Caco-2 (cell line): ENCODE measurements at regions not wholly inside any gene's neighbourhood (a gene's known extent, or its start where the extent isn't known, plus 50 kb on each side); places are given as distances from the start of the nearest gene placed in this dataset.

Source experiments
- BruUV-seq: library from RNA; stranded (reverse); fragments of 400-500 nt; replicated peaks from 2 replicates; lab custom pipeline; 2021; lab: Mats Ljungman, UMichigan
- CTCF ChIA-PET: fragments of 300-600 bp; sonication (Branson Sonifier 250); formaldehyde crosslinking; loops from one replicate; lab custom pipeline; 2022; ENCODE audit warnings: antibody characterized with exemption; lab: Charles Lee
- POLR2A ChIA-PET: fragments of 300-600 bp; sonication (Branson Sonifier 250); formaldehyde crosslinking; loops from one replicate; lab custom pipeline; 2022; ENCODE audit warnings: antibody characterized with exemption; lab: Charles Lee
- DNase-seq, 2 experiments: peaks; one replicate each; pipeline versions ENCODE4 v3.0.0 to v3.0.0-alpha.2; 2020 to 2022
- H3K27me3 ChIP-seq: replicated peaks from 2 replicates; pipeline ENCODE4 v1.6.0; 2011; ENCODE audit warnings: low read length; ENCODE audit not compliant: control insufficient read depth, insufficient read depth
- H3K36me3 ChIP-seq: 2 replicates; pipeline ENCODE4 v1.5.1; 2011; ENCODE audit warnings: low read length; ENCODE audit not compliant: control insufficient read depth, insufficient read depth
- H3K4me1 ChIP-seq: fragments of 250-450 bp; sonication (Bioruptor Pico); 2 replicates; pipeline ENCODE4 v1.5.1; 2020; ENCODE audit warnings: mild to moderate bottlenecking
- H3K4me3 ChIP-seq: 2 replicates; pipeline ENCODE4 v1.5.1; 2011; ENCODE audit warnings: low read depth, mild to moderate bottlenecking, control low read depth, low read length
- H3K9me3 ChIP-seq: fragments of 250-450 bp; sonication (Bioruptor Pico); 2 replicates; pipeline ENCODE4 v1.5.1; 2020; ENCODE audit warnings: mild to moderate bottlenecking, moderate library complexity
- H3K27ac Mint-ChIP-seq: one replicate; pipeline ENCODE4 v1.8.0; 2022; ENCODE audit warnings: mixed read lengths; ENCODE audit not compliant: unreplicated experiment
- H3K27me3 Mint-ChIP-seq: one replicate; pipeline ENCODE4 v1.8.0; 2022; ENCODE audit warnings: mixed read lengths; ENCODE audit not compliant: insufficient read depth, unreplicated experiment
- H3K36me3 Mint-ChIP-seq: one replicate; pipeline ENCODE4 v1.8.0; 2022; ENCODE audit warnings: mild to moderate bottlenecking, mixed read lengths; ENCODE audit not compliant: insufficient read depth, unreplicated experiment
- H3K4me1 Mint-ChIP-seq: one replicate; pipeline ENCODE4 v1.8.0; 2022; ENCODE audit warnings: low read depth, mixed read lengths; ENCODE audit not compliant: unreplicated experiment
- H3K4me3 Mint-ChIP-seq: one replicate; pipeline ENCODE4 v1.8.0; 2022; ENCODE audit warnings: mild to moderate bottlenecking, moderate library complexity, mixed read lengths; ENCODE audit not compliant: unreplicated experiment
- H3K9me3 Mint-ChIP-seq: one replicate; pipeline ENCODE4 v1.8.0; 2022; ENCODE audit warnings: mixed read lengths; ENCODE audit not compliant: unreplicated experiment
- CTCF ChIP-seq, 2 experiments: fragments of 200-600 bp in 1 of 2; IDR thresholded peaks; 1 replicate in 1 of 2; 2 replicates in 1 of 2; pipeline versions ENCODE4 v1.5.1 to v1.8.0; 2011 to 2022; ENCODE audit warnings: antibody characterized with exemption in 1 of 2, control low read depth in 1 of 2, inconsistent platforms in 1 of 2, low read depth in 1 of 2, low read length in 1 of 2, mild to moderate bottlenecking in 1 of 2, moderate library complexity in 1 of 2; ENCODE audit not compliant: insufficient read depth in 1 of 2, severe bottlenecking in 1 of 2, unreplicated experiment in 1 of 2
- intact Hi-C: fragments of 100-400 bp; cut with micrococcal nuclease; formaldehyde crosslinking; loops from one replicate; pipeline ENCODE4 v1.10.0; 2022; ENCODE audit not compliant: unreplicated experiment

GRCh38 chr19:29311191-29311790 is 98.3 kb upstream of the UQCRFS1 start:
- Mint-ChIP-seq H3K27me3 (peaks cover 15% of the 10 kb centered on the region), H3K4me3 (no peak overlapping the region), H3K27ac (no peak overlapping the region), H3K9me3 (no peaks in the 10 kb centered on the region), H3K4me1 (no peaks in the 10 kb centered on the region), H3K36me3 (no peaks in the 10 kb centered on the region)
- no peak for TF ChIP-seq CTCF (IDR thresholded peaks at IDR 0.05; ENCODE audit: insufficient read depth in 1 of 2, low read depth in 1 of 2, low read length in 1 of 2, severe bottlenecking in 1 of 2, unreplicated experiment in 1 of 2)
- intact Hi-C loops: no loop called here
- Histone ChIP-seq H3K9me3 (no peaks in the 10 kb centered on the region), H3K27me3 (no peaks in the 10 kb centered on the region), H3K4me1 (no peaks in the 10 kb centered on the region), H3K4me3 (no peak overlapping the region), H3K36me3 (no peaks in the 10 kb centered on the region)
- no peak for DNase-seq
- CTCF ChIA-PET: no interaction called here
- no TSS peak for BruUV-seq
- POLR2A ChIA-PET: no interaction called here

GRCh38 chr19:29315556-29316190 is 102.7 kb upstream of the UQCRFS1 start:
- no peak for TF ChIP-seq CTCF (IDR thresholded peaks at IDR 0.05; ENCODE audit: insufficient read depth in 1 of 2, low read depth in 1 of 2, low read length in 1 of 2, severe bottlenecking in 1 of 2, unreplicated experiment in 1 of 2)
- CTCF ChIA-PET: no interaction called here
- no peaks in the 10 kb centered on the region for H3K4me1 ChIP-seq
- H3K9me3 ChIP-seq: no peaks in the 10 kb centered on the region
- Mint-ChIP-seq H3K4me1 (no peaks in the 10 kb centered on the region), H3K27me3 (peaks cover 5% of the 10 kb centered on the region), H3K9me3 (no peaks in the 10 kb centered on the region), H3K4me3 (no peak overlapping the region), H3K36me3 (no peaks in the 10 kb centered on the region), H3K27ac (no peak overlapping the region)
- no peak overlapping the region for H3K4me3 ChIP-seq
- POLR2A ChIA-PET: no interaction called here
- intact Hi-C loops: no loop called here
- no peaks in the 10 kb centered on the region for H3K27me3 ChIP-seq
- H3K36me3 ChIP-seq: no peaks in the 10 kb centered on the region
- no peak for DNase-seq
- no TSS peak for BruUV-seq

GRCh38 chr19:29318581-29318980 is 105.6 kb upstream of the UQCRFS1 start:
- no TSS peak for BruUV-seq
- no peaks in the 10 kb centered on the region for H3K27me3 ChIP-seq
- no peak overlapping the region for H3K27ac Mint-ChIP-seq
- H3K4me1 ChIP-seq: no peaks in the 10 kb centered on the region
- no peaks in the 10 kb centered on the region for H3K36me3 ChIP-seq
- peaks cover 9% of the 10 kb centered on the region for H3K27me3 Mint-ChIP-seq
- TF ChIP-seq CTCF (IDR thresholded peaks at IDR 0.05; ENCODE audit: insufficient read depth in 1 of 2, low read depth in 1 of 2, low read length in 1 of 2, severe bottlenecking in 1 of 2, unreplicated experiment in 1 of 2): no peak
- ChIA-PET POLR2A (no interaction called here), CTCF (no interaction called here)
- no peak for DNase-seq
- H3K9me3 ChIP-seq: no peaks in the 10 kb centered on the region
- H3K4me1 Mint-ChIP-seq: no peaks in the 10 kb centered on the region
- no peak overlapping the region for H3K4me3 ChIP-seq
- no peaks in the 10 kb centered on the region for H3K9me3 Mint-ChIP-seq
- intact Hi-C loops: no loop called here
- no peak overlapping the region for H3K4me3 Mint-ChIP-seq
- H3K36me3 Mint-ChIP-seq: no peaks in the 10 kb centered on the region
